HEK293T (cell line): ENCODE measurements at regions not wholly inside any gene's neighbourhood (a gene's known extent, or its start where the extent isn't known, plus 50 kb on each side); places are given as distances from the start of the nearest gene placed in this dataset.

Experiments
- ARNT ChIP-seq: fragments of 450-650 bp; IDR thresholded peaks from 2 replicates; pipeline ENCODE4 v1.6.1; 2017; ENCODE audit warnings: mild to moderate bottlenecking
- ELF4 ChIP-seq: fragments of 450-650 bp; IDR thresholded peaks from 2 replicates; pipeline ENCODE4 v1.6.1; 2017; ENCODE audit warnings: antibody characterized with exemption
- FOXA1 ChIP-seq: fragments of 450-650 bp; IDR thresholded peaks from 2 replicates; pipeline ENCODE4 v1.6.1; 2016; ENCODE audit warnings: mild to moderate bottlenecking
- LEF1 ChIP-seq: fragments of 450-650 bp; IDR thresholded peaks from 2 replicates; pipeline ENCODE4 v1.6.1; 2017; ENCODE audit warnings: mild to moderate bottlenecking, borderline replicate concordance
- SP1 ChIP-seq: fragments of 450-650 bp; IDR thresholded peaks from 2 replicates; pipeline ENCODE4 v1.6.1; 2017
- TARDBP ChIP-seq: fragments of 450-650 bp; IDR thresholded peaks from 2 replicates; pipeline ENCODE4 v1.6.1; 2016
- TF ChIP-seq, protein P1 (sequence below): fragments of 450-650 bp; IDR thresholded peaks from 2 replicates; pipeline ENCODE4 v1.6.1; 2016

DNA sequence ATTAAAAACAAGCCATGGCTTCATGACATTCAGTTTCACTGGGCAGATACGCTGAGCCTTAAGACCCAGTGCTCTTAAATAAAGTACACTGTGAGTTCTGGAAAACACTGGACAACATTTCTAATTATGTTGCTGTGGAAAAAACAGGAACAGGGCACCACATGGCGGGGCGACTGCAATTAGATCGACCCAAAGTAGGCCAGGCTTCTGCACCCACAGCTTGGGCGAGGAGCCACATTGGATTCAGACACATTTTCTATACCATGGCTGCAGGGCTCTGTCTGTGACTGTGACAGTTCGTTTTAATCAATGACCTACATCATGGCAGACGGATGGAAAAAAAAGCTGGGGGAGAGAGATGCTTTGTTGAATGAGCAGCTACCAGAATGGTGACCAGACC is 227.2 kb upstream of the HS6ST1 start:
- TF ChIP-seq ARNT (no peak), TARDBP (no peak), SP1 (no peak), FOXA1 (no peak), LEF1 (no peak), ELF4 (no peak)
- TF ChIP-seq, protein P1, sequence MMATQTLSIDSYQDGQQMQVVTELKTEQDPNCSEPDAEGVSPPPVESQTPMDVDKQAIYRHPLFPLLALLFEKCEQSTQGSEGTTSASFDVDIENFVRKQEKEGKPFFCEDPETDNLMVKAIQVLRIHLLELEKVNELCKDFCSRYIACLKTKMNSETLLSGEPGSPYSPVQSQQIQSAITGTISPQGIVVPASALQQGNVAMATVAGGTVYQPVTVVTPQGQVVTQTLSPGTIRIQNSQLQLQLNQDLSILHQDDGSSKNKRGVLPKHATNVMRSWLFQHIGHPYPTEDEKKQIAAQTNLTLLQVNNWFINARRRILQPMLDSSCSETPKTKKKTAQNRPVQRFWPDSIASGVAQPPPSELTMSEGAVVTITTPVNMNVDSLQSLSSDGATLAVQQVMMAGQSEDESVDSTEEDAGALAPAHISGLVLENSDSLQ: no peak
